GM12874 (cell line): ENCODE measurements at regions not wholly inside any gene's neighbourhood (a gene's known extent, or its start where the extent isn't known, plus 50 kb on each side); places are given as distances from the start of the nearest gene placed in this dataset.

ENCODE experiments used
- CTCF ChIP-seq: IDR thresholded peaks from 2 replicates; pipeline ENCODE4 v1.5.1; 2011; ENCODE audit warnings: low read depth, mild to moderate bottlenecking, control low read depth, low read length, moderate library complexity; ENCODE audit not compliant: insufficient read depth

DNA sequence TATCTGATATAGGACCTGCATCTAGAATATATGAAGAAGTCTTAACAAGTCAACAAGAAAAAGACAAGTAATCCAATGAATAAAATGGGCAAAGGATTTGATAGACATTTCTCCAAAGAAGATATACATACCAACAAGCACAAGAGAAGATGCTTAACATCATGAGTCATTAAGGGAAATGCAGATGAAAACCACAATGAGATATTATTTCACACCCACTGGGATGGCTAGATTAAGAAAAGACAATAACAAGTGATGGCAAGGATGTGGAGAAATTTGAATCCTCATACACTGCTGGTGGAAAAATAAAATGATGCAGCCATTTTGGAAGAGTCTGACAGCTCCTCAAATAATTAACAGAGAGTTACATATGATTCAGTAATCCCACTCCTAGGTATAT is 502.6 kb downstream of the FUT8 start:
- TF ChIP-seq CTCF, result no peak

- TF ChIP-seq CTCF, result no peak
These were observed 503.5 kb downstream of the FUT8 start for GRCh38 chr14:65916055-65916454.

- TF ChIP-seq CTCF, result no peak
These were observed 508.5 kb downstream of the FUT8 start for GRCh38 chr14:65920996-65921395.

DNA sequence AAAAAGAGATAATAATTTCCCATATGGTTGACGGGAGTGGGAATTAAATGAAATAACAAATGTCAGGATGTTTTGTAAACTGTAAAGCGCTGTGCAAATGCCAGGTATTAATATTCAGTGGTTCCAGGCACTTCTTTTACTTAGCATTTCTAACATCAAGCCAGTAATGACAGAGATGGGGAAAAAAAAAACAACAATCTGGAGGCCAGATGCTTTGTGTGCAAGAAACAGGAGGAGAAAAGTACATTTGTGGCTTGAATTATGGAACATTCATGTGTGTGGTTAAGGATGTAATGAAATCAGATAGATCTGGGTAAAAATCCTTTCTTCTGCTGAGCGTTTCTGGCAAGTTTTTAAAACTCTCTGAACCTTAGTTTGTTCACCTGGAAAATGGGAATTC is 509.6 kb downstream of the FUT8 start:
- TF ChIP-seq CTCF, result no peak

DNA sequence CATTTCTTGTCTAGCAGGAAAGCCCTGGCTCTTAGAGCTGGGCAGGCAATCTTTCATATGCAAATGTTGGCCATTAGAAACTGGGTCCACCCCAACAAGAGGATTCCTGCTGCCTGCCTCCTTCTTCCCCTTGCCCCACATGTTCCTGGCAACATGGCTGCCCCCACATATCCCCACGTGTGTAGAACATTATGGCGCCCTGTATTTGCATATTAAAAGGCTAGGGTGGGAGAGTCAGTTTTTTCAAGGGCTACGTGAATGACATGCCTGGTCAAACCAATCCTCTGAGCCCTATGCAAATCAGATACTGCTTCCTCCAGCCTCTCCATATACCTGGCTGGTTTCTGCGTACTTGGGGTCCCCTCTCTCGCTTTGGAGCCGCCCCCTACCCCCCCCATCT is 514.0 kb downstream of the FUT8 start:
- no peak for TF ChIP-seq CTCF

DNA sequence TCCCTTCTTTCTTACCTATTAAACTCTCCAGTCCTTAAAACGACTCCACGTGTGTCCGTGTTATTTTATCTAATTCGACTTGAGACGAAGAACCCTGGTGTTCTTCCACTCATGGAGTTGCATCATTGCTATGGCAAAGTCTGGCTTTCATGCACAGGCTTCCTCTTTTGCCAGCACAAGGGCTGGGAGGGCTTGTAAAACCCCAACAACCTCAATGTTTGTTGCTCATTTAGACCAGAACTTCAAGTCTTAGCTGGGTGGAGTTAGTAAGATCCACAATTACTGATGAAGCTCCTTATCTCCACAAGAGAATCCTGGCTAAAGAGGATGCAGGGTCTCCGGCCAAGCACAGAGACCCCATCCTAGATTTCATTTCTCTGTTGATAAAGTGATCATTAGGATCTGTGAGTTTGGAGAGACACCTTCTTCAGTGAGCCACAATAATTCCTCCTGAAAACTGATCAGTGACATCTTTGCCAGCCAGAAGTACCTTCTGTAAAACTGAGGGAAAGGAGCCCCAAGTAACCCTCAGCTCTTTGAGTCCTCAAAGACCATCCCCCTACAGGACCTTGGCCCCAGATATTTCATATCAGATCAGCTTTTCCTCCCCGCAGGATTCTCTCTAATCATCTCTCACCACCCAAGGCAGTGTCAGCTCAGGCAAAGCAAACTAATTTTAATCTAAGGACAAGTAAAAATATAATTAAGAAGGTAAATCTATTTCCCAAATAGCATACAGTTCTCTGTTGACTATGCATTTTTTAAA is 514.6 kb downstream of the FUT8 start:
- TF ChIP-seq CTCF, result no peak

GRCh38 chr14:65927931-65928356 is 515.4 kb downstream of the FUT8 start:
- TF ChIP-seq CTCF, result no peak

DNA sequence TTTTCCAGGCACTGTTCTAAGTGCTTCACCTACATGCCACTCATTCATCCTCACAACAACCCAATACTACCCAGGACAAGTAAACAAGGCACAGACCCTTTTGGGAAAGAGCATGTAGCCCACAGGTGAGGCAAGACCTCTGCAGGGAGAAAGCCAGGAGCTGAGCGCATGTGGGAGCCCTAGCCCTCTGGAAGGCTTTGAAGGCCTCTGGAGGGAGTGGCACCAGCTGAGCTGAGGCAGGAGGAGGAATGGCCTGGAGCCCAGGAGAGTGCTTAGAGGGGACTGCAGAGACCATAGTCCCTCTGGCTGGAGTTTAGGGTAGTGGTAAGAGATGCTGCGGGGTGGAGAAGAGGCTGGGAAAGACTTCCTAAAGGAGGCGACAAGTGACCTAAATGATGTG is 516.5 kb downstream of the FUT8 start:
- no peak for TF ChIP-seq CTCF
